ENCODE measurements at regions not wholly inside any gene's neighbourhood (a gene's known extent, or its start where the extent isn't known, plus 50 kb on each side); places are given as distances from the start of the nearest gene placed in this dataset.

- TF ChIP-seq CTCF (IDR thresholded peaks at IDR 0.05; ENCODE audit: low read depth, low read length) (no peak), POLR2A (IDR thresholded peaks at IDR 0.05; ENCODE audit: extremely low read depth, insufficient read length) (no peak)
These were observed 65.8 kb upstream of the IGSF21 start for GRCh38 chr1:18041685-18042355.
